ENCODE measurements at regions not wholly inside any gene's neighbourhood (a gene's known extent, or its start where the extent isn't known, plus 50 kb on each side); places are given as distances from the start of the nearest gene placed in this dataset.
"Not testable (repeated sequence)": the region's sequence is repeated elsewhere in the genome, so short reads cannot be mapped to it uniquely, and the experiment has no call there.

DNA sequence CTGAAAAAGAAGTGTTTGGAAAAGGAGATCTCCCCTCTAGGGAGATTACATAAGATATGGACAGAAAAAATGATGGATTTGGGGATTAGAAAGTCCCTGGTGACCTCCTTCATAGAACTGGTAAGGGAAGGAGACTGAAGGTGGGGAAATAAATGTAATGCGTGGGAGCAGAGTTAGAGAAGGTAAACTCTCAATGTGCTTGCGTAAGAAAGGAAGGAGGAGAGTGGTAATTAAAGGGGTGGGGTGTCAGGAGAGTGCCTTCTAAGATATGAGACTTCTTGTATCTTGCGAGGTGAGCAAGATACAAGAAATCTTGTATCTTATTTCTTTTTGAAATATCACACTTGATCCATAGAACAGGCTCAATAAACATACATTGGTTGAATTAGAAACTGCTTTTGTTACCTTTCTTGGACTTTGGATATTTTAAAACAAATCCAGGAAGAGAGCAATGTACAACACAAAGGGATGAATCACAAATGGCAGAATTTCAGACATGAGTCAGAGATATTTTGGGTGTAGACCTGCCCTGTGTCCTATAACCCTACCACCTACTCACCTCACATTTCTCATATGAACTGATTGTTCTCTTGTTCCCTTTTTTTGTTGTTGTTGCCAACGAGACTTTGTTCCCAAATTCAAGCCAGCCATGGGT, 342.4 kb downstream of the INSIG2 start:
- 32 to 35% methylated on average over 4 of the region's 4 CpGs for WGBS, 2 donors
- intact Hi-C loops (cut with DNase I) = no loop called here

DNA sequence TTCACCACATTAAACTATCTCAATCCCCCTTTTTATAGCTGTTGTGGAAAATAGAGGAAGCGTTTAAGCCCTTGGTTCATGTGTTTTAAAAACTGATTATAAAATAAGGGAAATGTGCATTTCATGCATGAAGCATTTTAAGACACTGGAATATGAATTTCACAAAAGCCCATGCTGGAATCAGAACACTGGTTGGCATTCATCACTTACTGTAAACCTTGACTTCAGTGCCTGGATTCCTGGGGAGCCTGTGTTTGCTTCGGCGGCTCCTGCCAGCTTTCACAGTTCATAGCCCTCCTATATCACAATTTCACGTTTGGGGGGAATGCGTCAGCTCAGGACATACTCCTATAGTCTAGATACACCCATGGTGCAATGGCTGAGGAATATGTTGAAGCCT, 336.9 kb downstream of the INSIG2 start:
- Histone ChIP-seq H3K4me3 (no peak overlapping the region), H3K27ac (no peak overlapping the region), H3K36me3 (no peaks in the 10 kb centered on the region), H3K27me3 (no peaks in the 10 kb centered on the region), H3K4me1 (no peaks in the 10 kb centered on the region), H3K9me3 (no peaks in the 10 kb centered on the region)
- 81 to 84% methylated on average over 5 of the region's 5 CpGs for WGBS, 2 donors
- no peak for TF ChIP-seq CTCF (IDR thresholded peaks at IDR 0.05)
- no peak for TF ChIP-seq POLR2A (IDR thresholded peaks at IDR 0.05)
- no peak for DNase-seq
- intact Hi-C loops (cut with DNase I) = no loop called here

More for the DNA sequence above, 342.4 kb downstream of the INSIG2 start:
- no peak for DNase-seq
- Histone ChIP-seq H3K9me3 (no peaks in the 10 kb centered on the region), H3K27ac (no peak overlapping the region), H3K27me3 (no peaks in the 10 kb centered on the region), H3K36me3 (no peaks in the 10 kb centered on the region), H3K4me3 (no peak overlapping the region), H3K4me1 (no peaks in the 10 kb centered on the region)
- TF ChIP-seq POLR2A (IDR thresholded peaks at IDR 0.05) (no peak), CTCF (IDR thresholded peaks at IDR 0.05) (no peak)

DNA sequence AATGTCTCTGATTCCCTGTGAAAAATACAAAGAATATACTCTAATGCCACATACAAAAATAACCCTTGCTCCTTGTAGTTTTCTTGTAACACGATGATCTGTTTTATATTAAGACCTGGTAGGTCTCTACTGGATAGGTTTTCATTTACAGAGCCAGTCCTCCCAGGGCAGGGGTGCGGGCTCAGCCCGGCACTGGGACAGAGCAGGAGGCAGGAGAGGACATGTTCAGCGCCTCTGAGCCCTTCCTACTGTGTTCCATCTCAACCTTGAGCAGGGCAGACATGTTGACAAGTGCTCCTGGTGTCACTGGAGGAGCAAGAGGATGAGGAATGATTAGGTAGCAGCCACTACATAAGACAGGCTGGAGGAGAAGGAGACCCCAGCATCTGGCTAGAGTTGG, 335.5 kb downstream of the INSIG2 start:
- no peak overlapping the region for H3K4me3 ChIP-seq
- H3K4me1 ChIP-seq = no peaks in the 10 kb centered on the region
- TF ChIP-seq CTCF (IDR thresholded peaks at IDR 0.05) (no peak), POLR2A (IDR thresholded peaks at IDR 0.05) (no peak)
- no peaks in the 10 kb centered on the region for H3K36me3 ChIP-seq
- H3K27ac ChIP-seq = no peak overlapping the region
- no peaks in the 10 kb centered on the region for H3K9me3 ChIP-seq
- intact Hi-C loops (cut with DNase I) = no loop called here
- WGBS, 2 donors = 55 to 67% methylated on average over 2 to 4 of the region's 4 CpGs
- no peaks in the 10 kb centered on the region for H3K27me3 ChIP-seq
- DNase-seq = no peak

GRCh38 chr2:118421648-118422047, 333.4 kb downstream of the INSIG2 start:
- WGBS, 2 donors = 82 to 84% methylated on average over 3 of the region's 3 CpGs
- no peak for DNase-seq
- Histone ChIP-seq H3K9me3 (no peaks in the 10 kb centered on the region), H3K4me3 (no peak overlapping the region), H3K27ac (no peak overlapping the region), H3K4me1 (no peaks in the 10 kb centered on the region), H3K27me3 (no peaks in the 10 kb centered on the region), H3K36me3 (no peaks in the 10 kb centered on the region)
- TF ChIP-seq POLR2A (IDR thresholded peaks at IDR 0.05) = no peak
- no peak for TF ChIP-seq CTCF (IDR thresholded peaks at IDR 0.05)
- intact Hi-C loops (cut with DNase I) = no loop called here

GRCh38 chr2:118417406-118418120, 329.3 kb downstream of the INSIG2 start:
- no peaks in the 10 kb centered on the region for H3K9me3 ChIP-seq
- H3K4me1 ChIP-seq = no peaks in the 10 kb centered on the region
- H3K4me3 ChIP-seq = no peak overlapping the region
- intact Hi-C loops (cut with DNase I) = no loop called here
- 70 to 73% methylated on average over 3 of the region's 3 CpGs for WGBS, 2 donors
- H3K27me3 ChIP-seq = no peaks in the 10 kb centered on the region
- no peaks in the 10 kb centered on the region for H3K36me3 ChIP-seq
- no peak for TF ChIP-seq CTCF (IDR thresholded peaks at IDR 0.05)
- TF ChIP-seq POLR2A (IDR thresholded peaks at IDR 0.05) = no peak
- no peak for DNase-seq
- no peak overlapping the region for H3K27ac ChIP-seq

GRCh38 chr2:118415186-118415585, 326.9 kb downstream of the INSIG2 start:
- 42 to 67% methylated on average over 1 of the region's 1 CpG for WGBS, 2 donors
- H3K27me3 ChIP-seq; DNase-seq; H3K36me3 ChIP-seq; H3K4me3 ChIP-seq; H3K27ac ChIP-seq; H3K9me3 ChIP-seq; H3K4me1 ChIP-seq; intact Hi-C loops (cut with DNase I): not testable (repeated sequence)

All from esophagus squamous epithelium (tissue), 5 donors.